ENCODE measurements at regions not wholly inside any gene's neighbourhood (a gene's known extent, or its start where the extent isn't known, plus 50 kb on each side); places are given as distances from the start of the nearest gene placed in this dataset.
A peak's percentile ranks its signal among the peaks of the same experiment; 100 is the strongest.

- TF ChIP-seq CTCF (IDR thresholded peaks at IDR 0.05; ENCODE audit: low read depth, low read length), result no peak
- no peak for DNase-seq
- H3K27ac ChIP-seq, result no peak overlapping the region
- H3K36me3 ChIP-seq, result no peaks in the 10 kb centered on the region
- no peak overlapping the region for H3K4me3 ChIP-seq (ENCODE audit: low read depth, low read length)
- H3K9me3 ChIP-seq (ENCODE audit: severe bottlenecking), result no peaks in the 10 kb centered on the region
- no peaks in the 10 kb centered on the region for H3K27me3 ChIP-seq (ENCODE audit: insufficient read depth, low read depth, severe bottlenecking)
These were observed 80.0 kb upstream of the UNC5B start for GRCh38 chr10:71132321-71132810.

GRCh38 chr10:71133710-71134686 lies 78.4 kb upstream of the UNC5B start:
- Histone ChIP-seq H3K27ac (no peak overlapping the region), H3K9me3 (ENCODE audit: severe bottlenecking) (no peaks in the 10 kb centered on the region), H3K27me3 (ENCODE audit: insufficient read depth, low read depth, severe bottlenecking) (no peaks in the 10 kb centered on the region), H3K36me3 (no peaks in the 10 kb centered on the region), H3K4me3 (ENCODE audit: low read depth, low read length) (no peak overlapping the region)
- TF ChIP-seq CTCF (IDR thresholded peaks at IDR 0.05; ENCODE audit: low read depth, low read length), result no peak
- no peak for DNase-seq

DNA sequence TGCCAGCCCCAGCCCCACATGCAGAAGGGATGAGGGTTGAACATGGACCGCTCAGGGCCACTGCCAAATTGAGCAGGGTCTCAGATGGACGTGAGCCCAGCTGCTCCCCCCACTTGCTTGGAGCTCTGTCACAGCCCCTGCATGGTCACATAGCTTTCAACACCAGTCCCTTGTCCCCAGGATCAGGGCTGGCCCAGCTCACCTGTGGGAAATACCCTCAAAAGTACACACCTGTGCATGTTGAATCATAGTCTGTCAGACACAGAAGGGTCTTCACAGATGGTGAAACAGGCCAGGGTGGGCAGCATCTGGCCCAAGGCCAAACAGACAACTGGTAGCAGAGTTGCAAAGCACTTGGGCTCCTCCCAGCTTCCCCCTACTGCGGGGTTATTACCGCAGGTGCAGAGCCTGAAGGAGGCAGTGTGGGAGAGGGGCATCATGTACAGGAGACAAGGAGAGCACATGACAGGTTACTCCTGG lies 77.6 kb upstream of the UNC5B start:
- TF ChIP-seq CTCF (IDR thresholded peaks at IDR 0.05; ENCODE audit: low read depth, low read length), result peak; percentile 57
- DNase-seq, result peak; percentile 58
- Histone ChIP-seq H3K27me3 (ENCODE audit: insufficient read depth, low read depth, severe bottlenecking) (no peaks in the 10 kb centered on the region), H3K27ac (no peak overlapping the region), H3K9me3 (ENCODE audit: severe bottlenecking) (no peaks in the 10 kb centered on the region), H3K36me3 (no peaks in the 10 kb centered on the region), H3K4me3 (ENCODE audit: low read depth, low read length) (no peak overlapping the region)

GRCh38 chr10:71135236-71135635 lies 77.1 kb upstream of the UNC5B start:
- no peak overlapping the region for H3K27ac ChIP-seq

GRCh38 chr10:71136036-71136721 lies 76.2 kb upstream of the UNC5B start:
- no peak for DNase-seq
- no peak for TF ChIP-seq CTCF (IDR thresholded peaks at IDR 0.05; ENCODE audit: low read depth, low read length)
- Histone ChIP-seq H3K27ac (no peak overlapping the region), H3K36me3 (no peaks in the 10 kb centered on the region), H3K27me3 (ENCODE audit: insufficient read depth, low read depth, severe bottlenecking) (no peaks in the 10 kb centered on the region), H3K4me3 (ENCODE audit: low read depth, low read length) (no peak overlapping the region), H3K9me3 (ENCODE audit: severe bottlenecking) (no peaks in the 10 kb centered on the region)

More at GRCh38 chr10:71135236-71135635, 77.1 kb upstream of the UNC5B start:
- no peak for TF ChIP-seq CTCF (IDR thresholded peaks at IDR 0.05; ENCODE audit: low read depth, low read length)
- no peak overlapping the region for H3K4me3 ChIP-seq (ENCODE audit: low read depth, low read length)
- no peak for DNase-seq
- H3K36me3 ChIP-seq, result no peaks in the 10 kb centered on the region
- no peaks in the 10 kb centered on the region for H3K9me3 ChIP-seq (ENCODE audit: severe bottlenecking)
- H3K27me3 ChIP-seq (ENCODE audit: insufficient read depth, low read depth, severe bottlenecking), result no peaks in the 10 kb centered on the region
